Inflammatory macrophage treated with lipopolysaccharide for 1 hour (primary cell): ENCODE measurements at regions not wholly inside any gene's neighbourhood (a gene's known extent, or its start where the extent isn't known, plus 50 kb on each side); places are given as distances from the start of the nearest gene placed in this dataset.
"Not testable (repeated sequence)": the region's sequence is repeated elsewhere in the genome, so short reads cannot be mapped to it uniquely, and the experiment has no call there.

ENCODE experiments used
- DNase-seq, 2 donors: peaks; one replicate each; pipeline ENCODE4 v3.0.0-alpha.2; 2020 to 2022

DNA sequence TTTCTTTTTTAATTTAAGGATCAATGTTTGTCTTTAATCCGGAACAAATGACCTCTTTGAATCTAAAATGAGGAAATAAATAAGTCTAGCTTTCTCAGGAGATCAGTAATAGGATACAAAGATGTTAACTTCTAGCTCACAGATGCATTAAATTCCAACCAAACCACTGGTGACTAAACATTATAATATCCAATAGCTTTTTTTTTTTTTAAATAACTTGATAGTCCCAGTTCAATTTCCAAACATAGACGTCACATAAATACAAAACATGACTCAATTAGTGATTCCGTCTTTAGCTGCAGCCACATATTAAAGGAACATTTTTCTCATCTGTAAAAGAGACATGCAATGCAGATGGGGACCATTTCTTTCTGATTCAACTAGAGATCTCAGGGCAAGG is 390.5 kb upstream of the PCDH9 start:
- no peak for DNase-seq

GRCh38 chr13:67619995-67620380 is 389.9 kb upstream of the PCDH9 start:
- no peak for DNase-seq

GRCh38 chr13:67619351-67619994 is 389.3 kb upstream of the PCDH9 start:
- no peak for DNase-seq

DNA sequence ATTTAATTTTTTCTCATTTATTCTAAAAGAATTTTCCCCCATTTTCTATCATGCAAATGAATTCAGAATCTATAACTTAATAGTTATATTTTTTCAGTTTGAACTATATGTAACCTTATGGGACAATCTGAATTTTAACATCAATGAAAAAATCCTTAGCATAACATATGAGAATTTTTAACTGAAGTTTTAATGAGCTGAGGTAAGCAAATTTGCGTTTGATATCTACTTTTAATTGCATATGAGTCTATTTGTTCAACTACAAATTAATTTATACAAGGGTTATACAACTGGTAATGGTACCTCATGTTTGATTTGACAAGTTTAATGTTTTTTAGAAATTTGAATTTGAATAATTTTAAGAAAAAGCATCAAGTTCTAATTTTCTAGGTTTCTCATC is 384.4 kb upstream of the PCDH9 start:
- no peak for DNase-seq

DNA sequence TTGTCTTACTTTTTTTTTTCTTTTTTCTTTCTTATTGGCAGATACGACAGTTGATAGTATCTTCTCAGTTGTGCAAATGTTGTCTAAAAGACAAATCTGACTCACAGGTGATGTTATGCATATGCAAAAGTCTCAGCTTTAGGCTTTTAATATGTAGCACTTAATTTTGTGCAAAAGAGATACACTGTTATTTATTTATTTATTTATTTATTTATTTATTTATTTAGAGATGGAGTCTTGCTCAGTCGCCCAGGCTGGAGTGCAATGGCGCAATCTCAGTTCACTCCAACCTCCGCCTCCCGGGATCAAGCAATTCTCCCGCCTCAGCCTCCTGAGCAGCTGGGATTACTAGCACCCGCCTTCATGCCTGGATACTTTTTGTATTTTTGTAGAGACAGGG is 383.9 kb upstream of the PCDH9 start:
- no peak for DNase-seq

GRCh38 chr13:67588607-67589006 is 358.5 kb upstream of the PCDH9 start:
- DNase-seq, result no peak

- DNase-seq, result no peak
These were observed 347.2 kb upstream of the PCDH9 start for GRCh38 chr13:67577361-67577760.

DNA sequence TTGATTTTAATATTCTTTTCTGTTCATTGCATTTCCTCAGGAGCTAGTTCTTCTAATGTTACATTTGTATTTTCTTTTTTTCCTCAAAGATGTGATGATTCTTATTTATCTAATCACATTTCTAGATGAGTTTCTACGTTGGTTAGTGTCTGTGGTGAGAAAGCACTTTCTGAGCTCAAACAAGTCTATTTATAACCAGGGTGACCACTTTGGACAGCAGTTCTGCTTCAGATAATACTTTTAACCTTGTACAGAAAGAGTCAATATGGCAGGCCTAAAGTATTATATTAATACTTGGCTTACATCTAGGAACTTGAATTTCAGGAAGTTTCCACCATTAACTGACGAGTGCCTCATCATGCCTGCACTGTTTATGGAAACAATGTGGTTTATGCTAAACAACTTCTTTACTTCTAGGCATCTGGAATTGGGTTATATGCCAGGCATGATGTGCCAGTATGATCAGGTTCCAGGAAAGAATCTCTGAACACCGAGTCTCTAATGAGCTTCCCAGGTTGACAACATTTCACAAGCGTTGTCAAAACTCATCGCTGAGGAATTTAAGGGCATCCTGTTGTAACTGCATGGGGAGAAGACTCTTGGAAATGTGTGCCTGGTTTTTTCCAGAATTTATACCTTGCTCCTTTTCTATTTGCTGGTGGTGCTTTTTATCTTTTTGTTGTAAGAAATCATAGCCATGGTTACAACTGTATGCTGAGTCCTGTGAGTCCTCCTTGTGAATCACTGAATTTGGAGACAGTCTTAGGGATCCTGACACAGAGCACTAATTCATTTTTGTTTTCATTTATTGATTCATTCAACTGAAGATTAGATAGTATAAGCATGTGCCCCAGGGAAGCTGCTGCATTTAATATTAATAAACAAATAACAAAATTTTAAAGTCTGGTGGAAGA is 344.4 kb upstream of the PCDH9 start:
- no peak for DNase-seq

- no peak for DNase-seq
These were observed 338.1 kb upstream of the PCDH9 start for GRCh38 chr13:67568205-67568604.

- DNase-seq, result no peak
These were observed 327.6 kb upstream of the PCDH9 start for GRCh38 chr13:67557642-67558241.

DNA sequence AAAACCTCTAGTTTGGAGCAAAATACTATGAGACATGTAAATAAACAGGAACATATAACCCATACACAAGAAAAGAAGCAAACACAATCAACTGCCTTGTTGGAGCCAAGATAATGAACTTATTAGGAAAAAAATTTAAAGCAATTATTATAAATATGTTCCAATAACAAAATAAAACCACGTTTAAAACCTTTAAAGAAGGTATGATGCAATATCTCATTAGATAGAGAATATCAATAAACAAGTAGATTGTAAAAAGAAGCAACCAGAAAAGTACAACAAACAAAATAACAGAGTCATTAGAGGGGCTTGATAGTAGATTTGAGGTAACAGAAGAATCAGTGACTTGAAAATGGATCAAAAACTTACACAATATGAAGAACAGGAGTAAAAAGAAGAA is 327.0 kb upstream of the PCDH9 start:
- no peak for DNase-seq

DNA sequence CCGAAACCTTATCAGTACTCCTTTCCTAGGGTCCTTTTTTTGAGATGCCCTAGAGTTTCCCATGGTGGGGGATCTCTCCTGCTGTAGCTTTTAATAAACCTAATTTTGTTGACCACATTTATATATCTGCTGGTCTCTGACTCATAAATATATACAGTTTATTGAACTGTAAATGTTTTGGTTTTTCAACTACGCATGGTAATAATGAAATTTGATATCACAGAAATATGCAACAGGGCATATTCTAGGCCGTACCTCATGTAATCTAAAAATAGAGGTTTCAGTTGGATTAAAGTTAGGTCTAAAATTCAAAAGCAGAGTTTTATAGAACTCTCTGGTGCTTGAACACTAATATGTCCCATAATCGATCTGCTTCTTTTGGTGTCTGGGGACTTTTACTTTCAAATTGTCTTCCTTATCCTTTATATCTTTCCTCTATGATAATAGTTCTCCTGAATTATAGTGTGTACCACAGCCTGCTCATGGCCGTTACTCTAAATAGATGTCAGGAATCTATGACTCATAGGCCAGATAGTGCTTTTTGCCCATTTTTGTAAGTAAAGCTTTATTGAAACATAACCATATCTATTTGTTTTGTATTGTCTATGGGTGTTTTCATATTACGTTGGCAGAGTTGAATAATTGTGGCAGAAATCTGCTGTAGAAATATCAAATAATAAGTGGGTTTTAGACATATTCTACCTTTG is 324.8 kb upstream of the PCDH9 start:
- no peak for DNase-seq

DNA sequence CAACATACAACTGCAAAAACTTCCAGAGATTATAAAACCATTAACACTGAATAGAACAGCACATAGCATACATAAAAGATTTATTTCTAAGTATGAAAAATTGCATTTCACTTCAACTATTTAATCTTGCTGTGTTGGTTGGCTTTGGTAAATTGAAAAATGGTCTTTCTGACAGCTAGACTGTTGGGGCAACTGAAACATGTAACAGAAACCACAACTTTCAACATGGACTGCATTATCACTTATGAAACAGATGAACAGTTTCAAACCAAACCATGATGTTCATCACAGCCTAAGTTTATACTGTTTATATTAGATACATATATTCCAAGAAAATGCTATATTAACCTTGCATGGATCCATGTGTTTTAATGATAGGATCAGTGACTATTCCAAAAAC is 324.1 kb upstream of the PCDH9 start:
- DNase-seq, result no peak

DNA sequence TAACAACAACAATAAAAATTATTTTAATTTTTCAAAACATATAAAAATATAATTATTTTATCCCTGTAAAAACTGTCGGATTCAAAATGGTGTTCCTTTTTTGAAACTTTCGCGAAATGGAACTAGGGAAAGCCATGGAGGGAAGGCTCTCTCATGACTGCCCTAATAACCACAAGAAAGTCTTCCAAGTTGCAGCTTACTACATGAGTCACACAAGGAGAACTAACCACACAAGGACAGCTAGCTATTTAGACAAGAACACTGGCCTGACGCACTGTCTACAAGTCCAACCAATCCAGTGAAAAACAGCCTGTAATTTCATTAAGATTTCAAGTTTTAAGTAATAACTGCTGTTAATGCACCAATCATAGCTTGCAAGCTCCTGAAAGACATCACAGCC is 319.2 kb upstream of the PCDH9 start:
- no peak for DNase-seq

DNA sequence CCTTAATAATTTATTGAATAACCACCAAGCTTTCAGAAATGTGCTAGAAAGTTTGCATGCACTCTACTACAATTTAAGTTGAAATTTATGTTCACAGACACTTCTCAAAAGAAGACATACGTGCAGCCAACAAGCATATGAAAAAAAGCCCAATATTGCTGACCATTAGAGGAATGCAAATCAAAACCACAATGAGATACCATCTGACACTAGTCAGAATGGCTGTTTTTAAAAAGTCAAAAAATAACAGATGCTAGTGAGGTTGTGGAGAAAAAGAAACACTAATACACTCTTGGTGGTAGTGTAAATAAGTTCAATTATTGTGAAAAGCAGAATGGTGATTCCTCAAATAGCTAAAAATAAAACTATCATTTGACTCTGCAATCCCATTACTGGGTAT is 308.8 kb upstream of the PCDH9 start:
- DNase-seq, result no peak

DNA sequence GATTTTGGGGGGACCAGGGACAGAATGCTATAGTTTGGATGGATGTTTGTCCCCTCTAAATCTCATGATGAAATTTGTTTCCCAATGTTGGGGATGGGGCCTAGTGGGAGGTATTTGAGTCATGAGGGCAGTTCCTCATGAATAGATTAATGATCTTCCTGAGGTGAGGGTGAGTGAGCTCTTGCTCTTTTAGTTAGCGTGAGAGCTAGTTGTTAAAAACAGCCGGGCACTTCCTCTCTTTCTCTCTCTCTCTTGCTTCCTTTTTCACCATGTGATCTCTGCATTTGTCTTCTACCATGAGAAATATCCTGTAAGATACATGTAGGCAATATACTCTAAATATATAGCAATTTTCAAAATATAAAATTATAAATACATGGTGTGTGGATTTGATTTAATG is 290.8 kb upstream of the PCDH9 start:
- DNase-seq, result no peak

DNA sequence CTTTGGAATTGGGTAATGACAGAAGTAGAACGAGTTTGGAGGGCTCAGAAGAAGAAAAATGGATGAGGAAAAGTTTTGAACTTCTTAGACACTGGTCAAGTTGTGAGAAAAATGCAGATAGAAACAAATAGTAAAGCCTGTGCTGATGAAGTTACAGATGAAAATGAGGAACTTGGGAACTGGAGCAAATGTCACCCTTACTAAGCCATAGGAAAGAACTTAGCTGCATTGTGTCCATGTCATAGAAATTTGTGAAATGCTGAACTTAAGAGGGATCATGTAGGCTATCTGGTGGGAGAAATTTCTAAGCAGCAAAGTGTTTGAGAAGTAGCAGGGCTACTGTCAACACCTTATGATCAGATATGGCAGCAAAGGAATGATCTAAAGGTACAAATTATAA is 289.2 kb upstream of the PCDH9 start:
- peak; percentile 9 to 23 for DNase-seq

- DNase-seq, result no peak
These were observed 288.6 kb upstream of the PCDH9 start for GRCh38 chr13:67518785-67519184.

GRCh38 chr13:67515895-67516294 is 285.8 kb upstream of the PCDH9 start:
- DNase-seq, result no peak

DNA sequence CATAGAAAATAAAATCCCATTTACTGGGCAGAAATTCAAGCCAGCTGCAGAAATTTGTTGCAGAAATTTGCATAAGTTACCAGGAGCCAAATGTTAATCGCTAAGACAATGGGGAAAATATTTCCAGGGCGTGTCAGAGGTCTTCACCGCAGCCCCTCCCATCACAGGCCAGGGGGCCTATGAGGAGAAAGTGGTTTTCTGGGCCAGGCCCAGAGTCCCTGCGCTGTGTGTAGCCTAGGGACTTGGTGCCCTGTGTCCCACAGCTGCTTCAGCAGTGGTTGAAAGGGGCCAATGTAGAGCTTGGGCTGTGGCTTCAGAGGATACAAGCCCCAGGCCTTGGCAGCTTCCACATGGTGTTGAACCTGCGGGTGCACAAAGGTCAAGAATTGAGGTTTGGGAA is 278.9 kb upstream of the PCDH9 start:
- no peak for DNase-seq

- DNase-seq, result not testable (repeated sequence)
These were observed 278.1 kb upstream of the PCDH9 start for GRCh38 chr13:67508275-67508674.

GRCh38 chr13:67506407-67506806 is 276.3 kb upstream of the PCDH9 start:
- DNase-seq, result no peak

DNA sequence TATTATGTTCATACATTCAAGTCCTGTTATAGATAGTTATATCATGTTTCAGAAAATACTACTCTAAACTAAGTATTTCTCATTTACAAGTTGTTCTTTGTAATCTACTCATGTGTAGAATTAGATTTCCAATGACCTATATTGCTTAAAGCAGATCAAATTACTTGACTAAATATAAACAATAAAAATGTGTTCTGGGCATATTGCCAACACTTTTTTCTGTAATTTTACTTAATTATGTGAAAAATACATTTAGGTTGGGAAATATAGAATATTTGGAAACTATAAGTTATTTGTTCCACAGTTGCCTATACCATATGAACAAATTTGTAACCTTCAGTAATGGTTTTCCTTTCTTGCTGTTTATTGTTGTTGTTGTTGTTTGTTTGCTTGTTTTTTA is 275.2 kb upstream of the PCDH9 start:
- no peak for DNase-seq

DNA sequence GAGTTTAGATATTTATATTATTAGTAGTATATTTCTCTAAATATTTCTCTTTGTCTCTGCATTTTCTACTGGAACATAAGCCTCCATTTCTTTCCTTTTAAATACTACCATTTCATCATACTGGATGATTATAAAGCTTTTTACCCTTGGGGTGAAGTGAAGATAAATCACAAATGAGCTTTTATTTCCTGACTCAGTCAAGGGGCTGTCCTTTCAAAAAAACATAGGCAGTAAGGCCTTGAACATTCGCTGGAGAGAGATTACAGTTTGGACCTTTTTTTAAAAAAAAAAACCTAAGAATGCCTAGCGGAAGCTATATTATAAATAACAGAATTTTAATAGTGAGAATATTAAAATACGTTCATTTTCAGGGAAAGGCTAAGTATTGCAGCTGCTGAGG is 268.8 kb upstream of the PCDH9 start:
- no peak for DNase-seq
